ENCODE measurements at regions not wholly inside any gene's neighbourhood (a gene's known extent, or its start where the extent isn't known, plus 50 kb on each side); places are given as distances from the start of the nearest gene placed in this dataset.

DNA sequence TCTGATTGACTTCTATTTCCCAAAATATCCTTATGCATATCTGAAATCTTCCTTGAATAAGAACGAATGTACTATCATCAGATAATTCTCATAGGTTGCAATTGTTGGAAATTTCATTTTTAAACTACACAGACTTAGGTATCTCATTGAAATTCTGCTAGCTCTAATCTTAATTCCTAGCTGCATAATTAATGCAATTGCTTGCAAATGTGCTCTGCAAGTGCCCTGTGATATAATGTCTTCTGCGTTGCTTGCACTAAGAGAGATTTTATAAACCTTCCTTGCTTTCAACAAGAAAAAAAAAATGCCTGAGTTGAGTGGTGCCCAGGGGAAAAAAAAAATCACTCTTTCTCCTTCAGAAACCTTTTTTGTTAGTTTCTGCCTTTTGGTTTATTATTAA is 354.9 kb downstream of the TFAP2A start:
- no peak for ATAC-seq
- Histone ChIP-seq H3K36me3 (no peaks in the 10 kb centered on the region), H3K4me3 (no peak overlapping the region), H3K4me1 (no peaks in the 10 kb centered on the region), H3K9me3 (peaks cover 0 to 2% (median 0%) of the 10 kb centered on the region in 11 donors), H3K27ac (no peak overlapping the region), H3K27me3 (peaks cover 0 to 16% (median 0%) of the 10 kb centered on the region in 7 donors)
- intact Hi-C loops (cut with DNase I), result no loop called here
- 46 to 56% methylated on average over 2 of the region's 2 CpGs for WGBS, 2 donors
- no peak for DNase-seq
- TF ChIP-seq, protein P1, sequence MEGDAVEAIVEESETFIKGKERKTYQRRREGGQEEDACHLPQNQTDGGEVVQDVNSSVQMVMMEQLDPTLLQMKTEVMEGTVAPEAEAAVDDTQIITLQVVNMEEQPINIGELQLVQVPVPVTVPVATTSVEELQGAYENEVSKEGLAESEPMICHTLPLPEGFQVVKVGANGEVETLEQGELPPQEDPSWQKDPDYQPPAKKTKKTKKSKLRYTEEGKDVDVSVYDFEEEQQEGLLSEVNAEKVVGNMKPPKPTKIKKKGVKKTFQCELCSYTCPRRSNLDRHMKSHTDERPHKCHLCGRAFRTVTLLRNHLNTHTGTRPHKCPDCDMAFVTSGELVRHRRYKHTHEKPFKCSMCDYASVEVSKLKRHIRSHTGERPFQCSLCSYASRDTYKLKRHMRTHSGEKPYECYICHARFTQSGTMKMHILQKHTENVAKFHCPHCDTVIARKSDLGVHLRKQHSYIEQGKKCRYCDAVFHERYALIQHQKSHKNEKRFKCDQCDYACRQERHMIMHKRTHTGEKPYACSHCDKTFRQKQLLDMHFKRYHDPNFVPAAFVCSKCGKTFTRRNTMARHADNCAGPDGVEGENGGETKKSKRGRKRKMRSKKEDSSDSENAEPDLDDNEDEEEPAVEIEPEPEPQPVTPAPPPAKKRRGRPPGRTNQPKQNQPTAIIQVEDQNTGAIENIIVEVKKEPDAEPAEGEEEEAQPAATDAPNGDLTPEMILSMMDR (IDR thresholded peaks at IDR 0.05), result no peak

DNA sequence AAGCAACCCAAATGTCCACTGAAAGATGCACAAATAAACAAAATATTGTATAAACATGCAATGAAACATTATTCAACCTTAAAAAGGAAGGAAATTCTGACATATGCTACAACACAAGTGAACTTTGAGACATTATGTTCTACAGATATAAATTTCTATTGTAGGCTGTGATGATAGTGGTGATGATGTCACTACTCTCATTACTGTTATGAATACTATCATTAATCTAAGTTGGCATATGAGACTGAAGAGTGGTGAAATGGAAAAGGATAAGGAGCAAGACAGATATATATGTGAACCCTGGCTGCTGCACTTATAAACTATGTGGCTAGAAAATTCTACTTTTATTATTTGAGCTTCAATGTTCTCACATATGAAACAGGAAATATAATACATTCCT is 360.2 kb downstream of the TFAP2A start:
- ATAC-seq (no peak), DNase-seq (no peak)
- peaks cover 0 to 8% (median 0%) of the 10 kb centered on the region in 7 donors for H3K27me3 ChIP-seq
- no peaks in the 10 kb centered on the region for H3K36me3 ChIP-seq
- no peak overlapping the region for H3K4me3 ChIP-seq
- H3K9me3 ChIP-seq, result peaks cover 0 to 37% (median 12%) of the 10 kb centered on the region in 11 donors
- no peaks in the 10 kb centered on the region for H3K4me1 ChIP-seq
- TF ChIP-seq, protein P1 (IDR thresholded peaks at IDR 0.05), result no peak
- intact Hi-C loops (cut with DNase I), result no loop called here
- H3K27ac ChIP-seq, result no peak overlapping the region

DNA sequence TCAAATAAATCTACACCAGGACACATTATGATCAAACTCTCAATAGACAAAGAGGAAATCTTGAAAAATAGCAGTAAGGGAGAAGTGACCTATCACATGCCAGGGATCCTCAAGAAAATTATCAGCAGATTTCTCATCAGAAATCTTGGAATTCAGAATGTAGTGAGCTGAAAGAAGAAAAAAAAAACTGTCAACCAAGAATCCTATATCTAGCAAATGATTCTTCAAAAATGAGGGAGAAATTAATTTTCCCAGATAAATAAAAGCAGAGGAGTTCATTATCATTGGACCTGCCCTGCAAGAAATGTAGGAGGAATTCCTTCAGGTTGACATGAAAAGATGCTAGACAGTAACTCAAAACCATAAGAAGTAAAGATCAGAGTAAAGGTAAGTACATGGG is 363.6 kb downstream of the TFAP2A start:
- DNase-seq (no peak), ATAC-seq (no peak)
- H3K9me3 ChIP-seq, result peaks cover 0 to 37% (median 12%) of the 10 kb centered on the region in 11 donors
- intact Hi-C loops (cut with DNase I), result no loop called here
- H3K4me1 ChIP-seq, result no peaks in the 10 kb centered on the region
- TF ChIP-seq, protein P1 (IDR thresholded peaks at IDR 0.05), result no peak
- no peak overlapping the region for H3K27ac ChIP-seq
- H3K4me3 ChIP-seq, result no peak overlapping the region
- no peaks in the 10 kb centered on the region for H3K36me3 ChIP-seq
- H3K27me3 ChIP-seq, result no peaks in the 10 kb centered on the region

GRCh38 chr6:10048370-10049297 is 366.2 kb downstream of the TFAP2A start:
- H3K4me3 ChIP-seq, result no peak overlapping the region
- H3K9me3 ChIP-seq, result peaks cover 0 to 28% (median 12%) of the 10 kb centered on the region in 11 donors
- H3K4me1 ChIP-seq, result no peaks in the 10 kb centered on the region
- no peak for DNase-seq
- intact Hi-C loops (cut with DNase I), result no loop called here
- no peak overlapping the region for H3K27ac ChIP-seq
- 42 to 47% methylated on average over 6 of the region's 6 CpGs for WGBS, 2 donors
- no peak for ATAC-seq
- H3K27me3 ChIP-seq, result no peaks in the 10 kb centered on the region
- no peaks in the 10 kb centered on the region for H3K36me3 ChIP-seq
- TF ChIP-seq, protein P1 (IDR thresholded peaks at IDR 0.05), result no peak
